HEK293 (cell line): ENCODE measurements at regions not wholly inside any gene's neighbourhood (a gene's known extent, or its start where the extent isn't known, plus 50 kb on each side); places are given as distances from the start of the nearest gene placed in this dataset.

Experiments used
- CTCF ChIA-PET: fragments of 350-600 bp; formaldehyde crosslinking; extraction: SDS; loops from one replicate; lab custom pipeline; 2021; ENCODE audit warnings: antibody characterized with exemption; lab: Yijun Ruan, JAX
- POLR2A ChIA-PET: fragments of 300-600 bp; formaldehyde crosslinking; extraction: SDS; loops from one replicate; lab custom pipeline; 2020; ENCODE audit warnings: antibody characterized with exemption, inconsistent platforms; lab: Yijun Ruan, JAX
- H3K27ac ChIP-seq: fragments of 200-500 bp; sonication (Bioruptor generic); 2 replicates; pipeline ENCODE4 v1.5.1; 2014; ENCODE audit warnings: low read depth, low read length, control low read depth, inconsistent platforms; ENCODE audit errors: extremely low read depth
- H3K36me3 ChIP-seq, 2 experiments: fragments of 200-500 bp in 1 of 2; sonication (Bioruptor generic) in 1 of 2; 1 replicate in 1 of 2; 2 replicates in 1 of 2; pipeline ENCODE4 v1.5.1; 2014 to 2017; ENCODE audit warnings: inconsistent platforms in 2 of 2, low read length in 2 of 2; ENCODE audit not compliant: control insufficient read depth in 2 of 2, insufficient read depth in 1 of 2
- H3K4me1 ChIP-seq: fragments of 200-500 bp; sonication (Bioruptor generic); 2 replicates; pipeline ENCODE4 v1.5.1; 2014; ENCODE audit warnings: mild to moderate bottlenecking, low read length, inconsistent platforms; ENCODE audit not compliant: control insufficient read depth, insufficient read depth
- H3K4me3 ChIP-seq: 2 replicates; pipeline ENCODE4 v1.5.1; 2011; ENCODE audit warnings: low read depth, mild to moderate bottlenecking, control low read depth, low read length, moderate library complexity
- H3K9me3 ChIP-seq: fragments of 200-500 bp; sonication (Bioruptor generic); 2 replicates; pipeline ENCODE4 v1.5.1; 2014; ENCODE audit warnings: low read depth, low read length, inconsistent platforms; ENCODE audit not compliant: control insufficient read depth, insufficient read depth
- GFI1B ChIP-seq: fragments of 450-650 bp; formaldehyde crosslinking; IDR thresholded peaks from 2 replicates; pipeline ENCODE4 v1.5.1; 2016; ENCODE audit warnings: missing biosample characterization, missing genetic modification characterization
- GLIS2 ChIP-seq: fragments of 450-650 bp; formaldehyde crosslinking; IDR thresholded peaks from 2 replicates; pipeline ENCODE4 v1.5.1; 2016; ENCODE audit warnings: missing biosample characterization, missing genetic modification characterization
- OSR2 ChIP-seq: fragments of 450-650 bp; formaldehyde crosslinking; IDR thresholded peaks from 2 replicates; pipeline ENCODE4 v1.5.1; 2016; ENCODE audit warnings: missing biosample characterization, missing genetic modification characterization
- REST ChIP-seq: fragments of 450-650 bp; formaldehyde crosslinking; IDR thresholded peaks from 2 replicates; pipeline ENCODE4 v1.5.1; 2016; ENCODE audit warnings: missing biosample characterization, missing genetic modification characterization
- ZBTB20 ChIP-seq: fragments of 450-650 bp; formaldehyde crosslinking; IDR thresholded peaks from 2 replicates; pipeline ENCODE4 v1.5.1; 2016; ENCODE audit warnings: missing biosample characterization, missing genetic modification characterization
- ZNF16 ChIP-seq: fragments of 450-650 bp; formaldehyde crosslinking; IDR thresholded peaks from 2 replicates; pipeline ENCODE4 v1.5.1; 2016; ENCODE audit warnings: low read depth, missing biosample characterization, missing genetic modification characterization
- ZNF223 ChIP-seq: fragments of 450-650 bp; formaldehyde crosslinking; IDR thresholded peaks from 2 replicates; pipeline ENCODE4 v1.5.1; 2016; ENCODE audit warnings: missing biosample characterization, missing genetic modification characterization
- ZNF274 ChIP-seq, 2 experiments: fragments of 200-500 bp in 1 of 2; fragments of 450-650 bp in 1 of 2; sonication (Bioruptor generic) in 1 of 2; formaldehyde crosslinking in 1 of 2; IDR thresholded peaks; 2 replicates each; pipeline versions ENCODE4 v1.5.1 to v1.6.1; 2014 to 2016; ENCODE audit warnings: borderline replicate concordance in 1 of 2, inconsistent platforms in 1 of 2, low read length in 1 of 2, missing biosample characterization in 1 of 2, missing genetic modification characterization in 1 of 2
- ZNF341 ChIP-seq: fragments of 450-650 bp; formaldehyde crosslinking; IDR thresholded peaks from 2 replicates; pipeline ENCODE4; 2016; ENCODE audit warnings: low read depth, missing biosample characterization, missing genetic modification characterization
- ZNF398 ChIP-seq: fragments of 450-650 bp; formaldehyde crosslinking; IDR thresholded peaks from 2 replicates; pipeline ENCODE4 v1.5.1; 2017; ENCODE audit warnings: missing biosample characterization, missing genetic modification characterization
- ZNF423 ChIP-seq: fragments of 450-650 bp; formaldehyde crosslinking; IDR thresholded peaks from 2 replicates; pipeline ENCODE4 v1.5.1; 2016; ENCODE audit warnings: missing biosample characterization, missing genetic modification characterization
- ZNF426 ChIP-seq: fragments of 450-650 bp; formaldehyde crosslinking; IDR thresholded peaks from 2 replicates; pipeline ENCODE4 v1.5.1; 2017; ENCODE audit warnings: missing biosample characterization, missing genetic modification characterization, mild to moderate bottlenecking, inconsistent platforms, moderate library complexity
- ZNF548 ChIP-seq: fragments of 450-650 bp; formaldehyde crosslinking; IDR thresholded peaks from 2 replicates; pipeline ENCODE4 v1.5.1; 2016; ENCODE audit warnings: missing biosample characterization, missing genetic modification characterization
- ZNF555 ChIP-seq: fragments of 450-650 bp; formaldehyde crosslinking; conservative IDR thresholded peaks from 2 replicates; pipeline ENCODE4 v1.5.1; 2017; ENCODE audit warnings: missing biosample characterization, mild to moderate bottlenecking, missing genetic modification characterization, inconsistent platforms
- ZNF626 ChIP-seq: fragments of 450-650 bp; sonication (Bioruptor Pico); formaldehyde crosslinking; IDR thresholded peaks from 2 replicates; pipeline ENCODE4 v1.5.1; 2018; ENCODE audit warnings: missing biosample characterization, missing genetic modification characterization, inconsistent platforms
- ZNF629 ChIP-seq: fragments of 450-650 bp; formaldehyde crosslinking; IDR thresholded peaks from 2 replicates; pipeline ENCODE4 v1.5.1; 2017; ENCODE audit warnings: missing biosample characterization, missing genetic modification characterization
- ZNF677 ChIP-seq: fragments of 450-650 bp; IDR thresholded peaks from 2 replicates; pipeline ENCODE4 v1.5.0; 2018; ENCODE audit warnings: missing biosample characterization, mild to moderate bottlenecking, missing genetic modification characterization, moderate library complexity
- ZNF768 ChIP-seq: fragments of 450-650 bp; formaldehyde crosslinking; IDR thresholded peaks from 2 replicates; pipeline ENCODE4 v1.5.1; 2018; ENCODE audit warnings: missing biosample characterization, mild to moderate bottlenecking, missing genetic modification characterization
- ZSCAN30 ChIP-seq: fragments of 450-650 bp; IDR thresholded peaks from 2 replicates; pipeline ENCODE4 v1.5.1; 2018; ENCODE audit warnings: missing biosample characterization, mild to moderate bottlenecking, missing genetic modification characterization, moderate library complexity
- ZXDB ChIP-seq: fragments of 450-650 bp; formaldehyde crosslinking; IDR thresholded peaks from 2 replicates; pipeline ENCODE4 v1.5.1; 2016; ENCODE audit warnings: missing biosample characterization, missing genetic modification characterization
- TF ChIP-seq, protein P1 (sequence below): fragments of 450-650 bp; formaldehyde crosslinking; IDR thresholded peaks from 2 replicates; pipeline ENCODE4 v1.5.1; 2017; ENCODE audit warnings: missing biosample characterization, missing genetic modification characterization
- TF ChIP-seq, protein P2 (sequence below): fragments of 450-650 bp; formaldehyde crosslinking; IDR thresholded peaks from 2 replicates; pipeline ENCODE4 v1.5.1; 2016; ENCODE audit warnings: missing biosample characterization, missing genetic modification characterization, low read depth

DNA sequence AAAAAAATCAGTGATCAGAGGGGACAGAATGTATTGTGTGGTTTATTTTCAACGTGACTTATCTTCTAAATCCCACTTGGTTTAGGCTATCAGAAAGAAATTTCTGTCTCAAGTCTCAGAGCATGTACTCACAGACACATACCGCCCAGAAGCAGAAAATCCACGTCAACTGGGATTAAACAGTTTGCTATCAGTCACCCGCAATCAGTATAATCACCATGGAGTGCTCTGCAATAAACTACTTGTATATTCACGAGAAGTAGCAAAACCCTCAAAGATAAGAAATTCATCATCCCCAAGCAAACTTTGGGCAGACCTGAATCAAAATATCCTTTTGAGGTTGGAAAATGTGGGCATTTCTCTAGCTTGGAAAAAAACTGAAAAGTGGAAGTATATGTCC, 259.1 kb downstream of the FGFR2 start:
- Histone ChIP-seq H3K4me3 (no peak overlapping the region), H3K36me3 (no peaks in the 10 kb centered on the region), H3K27ac (peak overlapping the region; percentile 27; the same call in 1 of the 2 replicates), H3K4me1 (peaks cover 29% of the 10 kb centered on the region), H3K9me3 (no peaks in the 10 kb centered on the region)
- CTCF ChIA-PET, result interaction anchor here (0.7 to 1.1 kb wide), 3 partner anchors 269 to 561 kb away, joined by 3 read pairs; no protein-coding TSS in a partner anchor
- TF ChIP-seq, protein P1, sequence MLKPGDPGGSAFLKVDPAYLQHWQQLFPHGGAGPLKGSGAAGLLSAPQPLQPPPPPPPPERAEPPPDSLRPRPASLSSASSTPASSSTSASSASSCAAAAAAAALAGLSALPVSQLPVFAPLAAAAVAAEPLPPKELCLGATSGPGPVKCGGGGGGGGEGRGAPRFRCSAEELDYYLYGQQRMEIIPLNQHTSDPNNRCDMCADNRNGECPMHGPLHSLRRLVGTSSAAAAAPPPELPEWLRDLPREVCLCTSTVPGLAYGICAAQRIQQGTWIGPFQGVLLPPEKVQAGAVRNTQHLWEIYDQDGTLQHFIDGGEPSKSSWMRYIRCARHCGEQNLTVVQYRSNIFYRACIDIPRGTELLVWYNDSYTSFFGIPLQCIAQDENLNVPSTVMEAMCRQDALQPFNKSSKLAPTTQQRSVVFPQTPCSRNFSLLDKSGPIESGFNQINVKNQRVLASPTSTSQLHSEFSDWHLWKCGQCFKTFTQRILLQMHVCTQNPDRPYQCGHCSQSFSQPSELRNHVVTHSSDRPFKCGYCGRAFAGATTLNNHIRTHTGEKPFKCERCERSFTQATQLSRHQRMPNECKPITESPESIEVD (tag by site-specific recombination), result peak; percentile 78
- peak; percentile 97 for TF ChIP-seq ZBTB20 (tag by site-specific recombination)
- TF ChIP-seq ZNF768 (tag by site-specific recombination), result no peak
- TF ChIP-seq ZNF629 (tag by site-specific recombination), result peak; percentile 29; the same call in 1 of the 2 replicates
- TF ChIP-seq ZXDB (tag by site-specific recombination), result peak; percentile 34; the same call in 1 of the 2 replicates
- peak; percentile 87 for TF ChIP-seq OSR2 (tag by site-specific recombination)
- TF ChIP-seq ZNF426 (tag by site-specific recombination), result no peak
- POLR2A ChIA-PET, result no interaction called here

GRCh38 chr10:121340271-121340831, 257.9 kb downstream of the FGFR2 start:
- ChIA-PET CTCF (interaction anchor here (0.6 kb wide), 1 partner anchor 51 kb away, joined by 3 read pairs; no protein-coding TSS in a partner anchor), POLR2A (no interaction called here)
- Histone ChIP-seq H3K36me3 (no peaks in the 10 kb centered on the region), H3K4me3 (no peak overlapping the region), H3K27ac (no peak overlapping the region), H3K9me3 (no peaks in the 10 kb centered on the region), H3K4me1 (peaks cover 29% of the 10 kb centered on the region)
- TF ChIP-seq GFI1B (tag by site-specific recombination), result no peak
- TF ChIP-seq ZNF398, result peak; percentile 47; the same call in 1 of the 2 replicates
- peak; percentile 34 for TF ChIP-seq ZNF341 (tag by site-specific recombination)
- no peak for TF ChIP-seq GLIS2 (tag by site-specific recombination)
- no peak for TF ChIP-seq REST (tag by site-specific recombination)
- TF ChIP-seq ZNF223 (tag by site-specific recombination), result no peak

GRCh38 chr10:121351540-121351939, 246.7 kb downstream of the FGFR2 start:
- no peaks in the 10 kb centered on the region for H3K4me1 ChIP-seq
- no peak overlapping the region for H3K27ac ChIP-seq
- ChIA-PET POLR2A (no interaction called here), CTCF (no interaction called here)
- H3K36me3 ChIP-seq, result no peaks in the 10 kb centered on the region
- no peaks in the 10 kb centered on the region for H3K9me3 ChIP-seq
- H3K4me3 ChIP-seq, result no peak overlapping the region
- TF ChIP-seq, protein P2, sequence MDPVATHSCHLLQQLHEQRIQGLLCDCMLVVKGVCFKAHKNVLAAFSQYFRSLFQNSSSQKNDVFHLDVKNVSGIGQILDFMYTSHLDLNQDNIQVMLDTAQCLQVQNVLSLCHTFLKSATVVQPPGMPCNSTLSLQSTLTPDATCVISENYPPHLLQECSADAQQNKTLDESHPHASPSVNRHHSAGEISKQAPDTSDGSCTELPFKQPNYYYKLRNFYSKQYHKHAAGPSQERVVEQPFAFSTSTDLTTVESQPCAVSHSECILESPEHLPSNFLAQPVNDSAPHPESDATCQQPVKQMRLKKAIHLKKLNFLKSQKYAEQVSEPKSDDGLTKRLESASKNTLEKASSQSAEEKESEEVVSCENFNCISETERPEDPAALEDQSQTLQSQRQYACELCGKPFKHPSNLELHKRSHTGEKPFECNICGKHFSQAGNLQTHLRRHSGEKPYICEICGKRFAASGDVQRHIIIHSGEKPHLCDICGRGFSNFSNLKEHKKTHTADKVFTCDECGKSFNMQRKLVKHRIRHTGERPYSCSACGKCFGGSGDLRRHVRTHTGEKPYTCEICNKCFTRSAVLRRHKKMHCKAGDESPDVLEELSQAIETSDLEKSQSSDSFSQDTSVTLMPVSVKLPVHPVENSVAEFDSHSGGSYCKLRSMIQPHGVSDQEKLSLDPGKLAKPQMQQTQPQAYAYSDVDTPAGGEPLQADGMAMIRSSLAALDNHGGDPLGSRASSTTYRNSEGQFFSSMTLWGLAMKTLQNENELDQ (tag by site-specific recombination), result no peak
- TF ChIP-seq ZNF274 (IDR thresholded peaks at IDR 0.05; ENCODE audit: low read length) (no peak), ZNF274 (tag by site-specific recombination; IDR thresholded peaks at IDR 0.05; ENCODE audit: borderline replicate concordance) (no peak), ZNF548 (tag by site-specific recombination) (no peak), ZNF677 (tag by site-specific recombination) (no peak), ZNF423 (tag by site-specific recombination) (no peak), ZSCAN30 (no peak), ZNF626 (tag by site-specific recombination) (no peak), ZNF555 (tag by site-specific recombination) (no peak), ZNF16 (tag by site-specific recombination) (no peak)
